ENCODE measurements at regions not wholly inside any gene's neighbourhood (a gene's known extent, or its start where the extent isn't known, plus 50 kb on each side); places are given as distances from the start of the nearest gene placed in this dataset.

DNA sequence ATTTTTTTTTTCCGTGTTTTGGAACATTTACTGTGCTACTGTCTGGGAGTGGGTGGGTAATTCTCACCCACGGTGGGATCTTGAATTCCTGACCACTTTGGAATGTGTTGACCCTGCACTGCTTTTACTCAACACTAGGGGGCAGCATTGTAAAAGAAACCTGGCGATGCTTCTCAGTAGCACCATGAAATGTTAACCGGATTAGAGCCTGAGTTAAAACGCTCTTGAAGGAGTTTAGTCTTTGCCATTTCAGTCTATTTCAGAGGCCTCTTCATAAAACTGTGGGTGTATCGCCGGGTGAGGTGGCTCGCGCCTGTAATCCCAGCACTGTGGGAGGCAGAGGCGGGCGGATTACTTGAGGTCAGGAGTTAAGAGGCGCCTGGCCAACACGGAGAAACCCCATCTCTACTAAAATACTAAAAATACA lies 79.0 kb upstream of the PRNP start (continued):
- TF ChIP-seq, protein P1, sequence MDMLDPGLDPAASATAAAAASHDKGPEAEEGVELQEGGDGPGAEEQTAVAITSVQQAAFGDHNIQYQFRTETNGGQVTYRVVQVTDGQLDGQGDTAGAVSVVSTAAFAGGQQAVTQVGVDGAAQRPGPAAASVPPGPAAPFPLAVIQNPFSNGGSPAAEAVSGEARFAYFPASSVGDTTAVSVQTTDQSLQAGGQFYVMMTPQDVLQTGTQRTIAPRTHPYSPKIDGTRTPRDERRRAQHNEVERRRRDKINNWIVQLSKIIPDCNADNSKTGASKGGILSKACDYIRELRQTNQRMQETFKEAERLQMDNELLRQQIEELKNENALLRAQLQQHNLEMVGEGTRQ (IDR thresholded peaks at IDR 0.05; ENCODE audit: borderline replicate concordance, low read depth, low read length), result no peak
- TF ChIP-seq, protein P2, sequence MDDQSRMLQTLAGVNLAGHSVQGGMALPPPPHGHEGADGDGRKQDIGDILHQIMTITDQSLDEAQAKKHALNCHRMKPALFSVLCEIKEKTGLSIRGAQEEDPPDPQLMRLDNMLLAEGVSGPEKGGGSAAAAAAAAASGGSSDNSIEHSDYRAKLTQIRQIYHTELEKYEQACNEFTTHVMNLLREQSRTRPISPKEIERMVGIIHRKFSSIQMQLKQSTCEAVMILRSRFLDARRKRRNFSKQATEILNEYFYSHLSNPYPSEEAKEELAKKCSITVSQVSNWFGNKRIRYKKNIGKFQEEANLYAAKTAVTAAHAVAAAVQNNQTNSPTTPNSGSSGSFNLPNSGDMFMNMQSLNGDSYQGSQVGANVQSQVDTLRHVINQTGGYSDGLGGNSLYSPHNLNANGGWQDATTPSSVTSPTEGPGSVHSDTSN (IDR thresholded peaks at IDR 0.05), result no peak
- TF ChIP-seq, protein P3, sequence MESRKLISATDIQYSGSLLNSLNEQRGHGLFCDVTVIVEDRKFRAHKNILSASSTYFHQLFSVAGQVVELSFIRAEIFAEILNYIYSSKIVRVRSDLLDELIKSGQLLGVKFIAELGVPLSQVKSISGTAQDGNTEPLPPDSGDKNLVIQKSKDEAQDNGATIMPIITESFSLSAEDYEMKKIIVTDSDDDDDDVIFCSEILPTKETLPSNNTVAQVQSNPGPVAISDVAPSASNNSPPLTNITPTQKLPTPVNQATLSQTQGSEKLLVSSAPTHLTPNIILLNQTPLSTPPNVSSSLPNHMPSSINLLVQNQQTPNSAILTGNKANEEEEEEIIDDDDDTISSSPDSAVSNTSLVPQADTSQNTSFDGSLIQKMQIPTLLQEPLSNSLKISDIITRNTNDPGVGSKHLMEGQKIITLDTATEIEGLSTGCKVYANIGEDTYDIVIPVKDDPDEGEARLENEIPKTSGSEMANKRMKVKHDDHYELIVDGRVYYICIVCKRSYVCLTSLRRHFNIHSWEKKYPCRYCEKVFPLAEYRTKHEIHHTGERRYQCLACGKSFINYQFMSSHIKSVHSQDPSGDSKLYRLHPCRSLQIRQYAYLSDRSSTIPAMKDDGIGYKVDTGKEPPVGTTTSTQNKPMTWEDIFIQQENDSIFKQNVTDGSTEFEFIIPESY (IDR thresholded peaks at IDR 0.05; ENCODE audit: borderline replicate concordance, low read depth), result no peak
- TF ChIP-seq POLR2AphosphoS5 (IDR thresholded peaks at IDR 0.05; ENCODE audit: low read depth, low read length) (no peak), TCF12 (IDR thresholded peaks at IDR 0.05) (no peak), YY1 (IDR thresholded peaks at IDR 0.05; ENCODE audit: low read depth) (no peak)

DNA sequence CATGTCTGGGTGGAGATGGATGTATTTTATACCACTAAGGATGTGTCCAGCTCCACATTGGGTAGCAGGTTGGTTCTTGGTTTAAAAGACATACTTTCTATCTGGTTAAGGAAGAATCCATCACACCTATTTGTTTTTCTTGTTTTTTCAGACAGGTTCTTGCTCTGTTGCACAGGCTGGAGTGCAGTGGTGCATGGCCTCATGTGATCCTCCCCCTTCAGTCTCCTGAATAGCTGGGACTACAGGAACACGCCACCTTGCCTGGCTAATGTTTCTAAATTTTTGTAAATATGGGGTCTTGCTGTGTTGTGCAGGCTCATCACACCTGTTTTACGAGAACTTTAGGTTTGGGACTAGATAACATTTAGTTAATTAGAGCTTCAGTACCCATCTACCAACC lies 80.2 kb upstream of the PRNP start:
- no peaks in the 10 kb centered on the region for H3K9me2 ChIP-seq
- no peak overlapping the region for H3K27ac ChIP-seq (ENCODE audit: low read depth in 2 of 2, low read length in 1 of 2)
- H3K79me2 ChIP-seq (ENCODE audit: insufficient read depth), result no peaks in the 10 kb centered on the region
- no peak overlapping the region for H3K9ac ChIP-seq
- H3K4me3 ChIP-seq (ENCODE audit: low read depth in 2 of 2, low read length in 1 of 2), result no peak overlapping the region
- H3K36me3 ChIP-seq (replicated peaks in 1 of 2; ENCODE audit: control insufficient read depth in 1 of 2, insufficient read depth in 2 of 2, low read length in 1 of 2), result no peaks in the 10 kb centered on the region
- TF ChIP-seq TCF12 (IDR thresholded peaks at IDR 0.05) (no peak), POLR2AphosphoS5 (IDR thresholded peaks at IDR 0.05; ENCODE audit: low read depth, low read length) (no peak), SMC3 (IDR thresholded peaks at IDR 0.05; ENCODE audit: low read depth, low read length) (no peak), EP300 (IDR thresholded peaks at IDR 0.05; ENCODE audit: borderline replicate concordance in 1 of 2, low read depth in 1 of 2, low read length in 1 of 2) (no peak), SIN3A (IDR thresholded peaks at IDR 0.05; ENCODE audit: borderline replicate concordance, low read depth, low read length) (no peak), FOXM1 (IDR thresholded peaks at IDR 0.05; ENCODE audit: low read depth) (no peak), FOXJ3 (CRISPR knock-in tag; IDR thresholded peaks at IDR 0.05) (no peak), GABPA (IDR thresholded peaks at IDR 0.05; ENCODE audit: low read depth) (no peak), MEF2A (IDR thresholded peaks at IDR 0.05; ENCODE audit: borderline replicate concordance, low read depth) (no peak)
- TF ChIP-seq, protein P4, sequence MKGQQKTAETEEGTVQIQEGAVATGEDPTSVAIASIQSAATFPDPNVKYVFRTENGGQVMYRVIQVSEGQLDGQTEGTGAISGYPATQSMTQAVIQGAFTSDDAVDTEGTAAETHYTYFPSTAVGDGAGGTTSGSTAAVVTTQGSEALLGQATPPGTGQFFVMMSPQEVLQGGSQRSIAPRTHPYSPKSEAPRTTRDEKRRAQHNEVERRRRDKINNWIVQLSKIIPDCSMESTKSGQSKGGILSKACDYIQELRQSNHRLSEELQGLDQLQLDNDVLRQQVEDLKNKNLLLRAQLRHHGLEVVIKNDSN (IDR thresholded peaks at IDR 0.05; ENCODE audit: borderline replicate concordance, low read depth), result no peak
- TF ChIP-seq, protein P1 (IDR thresholded peaks at IDR 0.05; ENCODE audit: borderline replicate concordance, low read depth, low read length), result no peak
- peaks cover 10% of the 10 kb centered on the region for H3F3A ChIP-seq (replicated peaks; ENCODE audit: insufficient read depth)
- no peak overlapping the region for H3K4me2 ChIP-seq
- no peaks in the 10 kb centered on the region for H3K9me3 ChIP-seq
- 66% methylated on average over 2 of the region's 2 CpGs for WGBS (ENCODE audit: low lambda C conversion rate)
- DNase-seq, result no peak
- H3K27me3 ChIP-seq (ENCODE audit: insufficient read depth), result no peaks in the 10 kb centered on the region
- no peak overlapping the region for H2AFZ ChIP-seq (ENCODE audit: low read depth)
- POLR2A ChIA-PET, result no interaction called here
- peaks cover 0 to 20% of the 10 kb centered on the region in 2 experiments; a peak in 3 of 4 replicates for H3K4me1 ChIP-seq (ENCODE audit: control insufficient read depth in 1 of 2, insufficient read depth in 2 of 2, low read depth in 1 of 2, low read length in 1 of 2)
- H4K20me1 ChIP-seq (ENCODE audit: insufficient read depth), result no peaks in the 10 kb centered on the region
- CTCF ChIA-PET, result interaction anchor here (0.7 to 2.2 kb wide), 9 partner anchors 9 to 350 kb away, joined by 3 to 21 read pairs (median 3); partner anchors contain the start of gene PRND

All from SK-N-SH (cell line).